Peyer's patch (tissue), 4 donors: ENCODE measurements at regions not wholly inside any gene's neighbourhood (a gene's known extent, or its start where the extent isn't known, plus 50 kb on each side); places are given as distances from the start of the nearest gene placed in this dataset.

ENCODE experiments used
- CTCF ChIP-seq, 6 experiments: fragments of 450-650 bp in 4 of 6; fragments of 200-600 bp in 2 of 6; sonication (generic) in 1 of 6; IDR thresholded peaks; one replicate each; pipeline ENCODE4 v1.5.1; 2017 to 2019; ENCODE audit warnings: antibody characterized with exemption in 6 of 6, mild to moderate bottlenecking in 3 of 6, moderate library complexity in 1 of 6
- POLR2A ChIP-seq, 2 donors: fragments of 450-650 bp; IDR thresholded peaks; one replicate each; pipeline ENCODE4 v1.5.1; 2017; ENCODE audit warnings: antibody characterized with exemption in 2 of 2, mild to moderate bottlenecking in 2 of 2, moderate library complexity in 2 of 2

- no peak for TF ChIP-seq POLR2A (IDR thresholded peaks at IDR 0.05)
- TF ChIP-seq CTCF (IDR thresholded peaks at IDR 0.05), result no peak
Measured at GRCh38 chr4:154049457-154050181, 260.7 kb upstream of the SFRP2 start.
